AG10803 (cell line): ENCODE measurements at regions not wholly inside any gene's neighbourhood (a gene's known extent, or its start where the extent isn't known, plus 50 kb on each side); places are given as distances from the start of the nearest gene placed in this dataset.

Experiments used
- DNase-seq: peaks from one replicate; pipeline ENCODE4 v3.0.0; 2010; ENCODE audit warnings: low read depth
- H3K4me3 ChIP-seq: 2 replicates; pipeline ENCODE4 v1.5.1; 2011; ENCODE audit warnings: mild to moderate bottlenecking, low read length, control low read depth
- TF ChIP-seq, protein P1 (sequence below): conservative IDR thresholded peaks from 2 replicates; pipeline ENCODE4 v1.5.1; 2011; ENCODE audit warnings: mild to moderate bottlenecking, low read length, control low read depth, inconsistent platforms

DNA sequence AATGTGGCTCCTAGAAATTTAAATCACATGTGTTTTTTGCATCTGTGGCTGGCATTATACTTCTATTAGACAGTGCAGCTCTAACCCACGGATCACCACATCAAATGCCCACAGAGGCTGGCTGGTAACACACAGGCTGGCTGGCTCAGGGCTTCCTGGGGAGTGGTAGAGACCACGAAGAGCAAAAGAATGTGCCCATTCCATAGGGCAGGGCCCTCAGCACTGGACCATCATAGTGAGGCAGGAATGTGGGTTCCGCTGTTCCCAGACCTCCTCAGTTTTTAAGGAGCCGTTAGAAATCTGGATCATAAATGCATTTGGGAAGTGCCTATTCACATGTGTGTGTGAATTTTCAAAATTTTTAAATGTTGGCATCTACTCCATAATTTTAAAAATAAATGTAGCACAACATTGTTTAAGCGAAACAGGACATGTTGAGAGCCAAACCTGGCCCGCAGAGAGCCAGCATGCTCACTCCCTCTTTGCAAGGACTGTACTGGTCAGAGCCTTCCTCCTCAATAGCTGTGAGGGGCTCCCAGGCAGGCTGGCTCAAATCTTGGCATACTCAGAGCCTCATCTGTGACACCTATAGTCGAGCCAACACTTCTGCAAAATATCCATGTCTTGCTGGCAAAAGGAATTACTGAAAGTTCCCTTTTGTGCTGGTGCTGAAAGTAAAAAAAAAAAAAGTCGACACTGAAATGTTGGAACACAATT lies 190.5 kb downstream of the FNDC1 start:
- DNase-seq = no peak
- TF ChIP-seq, protein P1, sequence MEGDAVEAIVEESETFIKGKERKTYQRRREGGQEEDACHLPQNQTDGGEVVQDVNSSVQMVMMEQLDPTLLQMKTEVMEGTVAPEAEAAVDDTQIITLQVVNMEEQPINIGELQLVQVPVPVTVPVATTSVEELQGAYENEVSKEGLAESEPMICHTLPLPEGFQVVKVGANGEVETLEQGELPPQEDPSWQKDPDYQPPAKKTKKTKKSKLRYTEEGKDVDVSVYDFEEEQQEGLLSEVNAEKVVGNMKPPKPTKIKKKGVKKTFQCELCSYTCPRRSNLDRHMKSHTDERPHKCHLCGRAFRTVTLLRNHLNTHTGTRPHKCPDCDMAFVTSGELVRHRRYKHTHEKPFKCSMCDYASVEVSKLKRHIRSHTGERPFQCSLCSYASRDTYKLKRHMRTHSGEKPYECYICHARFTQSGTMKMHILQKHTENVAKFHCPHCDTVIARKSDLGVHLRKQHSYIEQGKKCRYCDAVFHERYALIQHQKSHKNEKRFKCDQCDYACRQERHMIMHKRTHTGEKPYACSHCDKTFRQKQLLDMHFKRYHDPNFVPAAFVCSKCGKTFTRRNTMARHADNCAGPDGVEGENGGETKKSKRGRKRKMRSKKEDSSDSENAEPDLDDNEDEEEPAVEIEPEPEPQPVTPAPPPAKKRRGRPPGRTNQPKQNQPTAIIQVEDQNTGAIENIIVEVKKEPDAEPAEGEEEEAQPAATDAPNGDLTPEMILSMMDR = no peak
- no peak overlapping the region for H3K4me3 ChIP-seq

DNA sequence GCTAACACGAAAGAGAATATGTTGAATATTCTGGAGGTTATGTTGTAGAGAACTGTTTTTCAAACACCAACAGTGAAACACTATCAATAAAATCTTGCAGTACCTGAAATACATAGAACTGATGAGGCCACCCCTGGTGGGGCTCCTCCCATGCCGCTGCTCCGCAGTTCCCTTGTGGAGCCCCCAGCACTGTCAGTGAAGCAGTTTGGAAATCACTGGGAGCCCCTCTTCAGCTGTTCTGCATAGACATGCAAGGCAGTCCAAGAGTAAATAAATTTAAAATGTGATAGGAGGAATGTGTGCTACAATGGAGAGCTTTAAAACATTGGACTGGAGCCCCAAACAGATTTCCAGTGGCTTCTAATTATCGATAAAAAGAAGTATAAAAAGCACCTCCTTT lies 189.4 kb downstream of the FNDC1 start:
- no peak overlapping the region for H3K4me3 ChIP-seq
- TF ChIP-seq, protein P1 = no peak
- no peak for DNase-seq

DNA sequence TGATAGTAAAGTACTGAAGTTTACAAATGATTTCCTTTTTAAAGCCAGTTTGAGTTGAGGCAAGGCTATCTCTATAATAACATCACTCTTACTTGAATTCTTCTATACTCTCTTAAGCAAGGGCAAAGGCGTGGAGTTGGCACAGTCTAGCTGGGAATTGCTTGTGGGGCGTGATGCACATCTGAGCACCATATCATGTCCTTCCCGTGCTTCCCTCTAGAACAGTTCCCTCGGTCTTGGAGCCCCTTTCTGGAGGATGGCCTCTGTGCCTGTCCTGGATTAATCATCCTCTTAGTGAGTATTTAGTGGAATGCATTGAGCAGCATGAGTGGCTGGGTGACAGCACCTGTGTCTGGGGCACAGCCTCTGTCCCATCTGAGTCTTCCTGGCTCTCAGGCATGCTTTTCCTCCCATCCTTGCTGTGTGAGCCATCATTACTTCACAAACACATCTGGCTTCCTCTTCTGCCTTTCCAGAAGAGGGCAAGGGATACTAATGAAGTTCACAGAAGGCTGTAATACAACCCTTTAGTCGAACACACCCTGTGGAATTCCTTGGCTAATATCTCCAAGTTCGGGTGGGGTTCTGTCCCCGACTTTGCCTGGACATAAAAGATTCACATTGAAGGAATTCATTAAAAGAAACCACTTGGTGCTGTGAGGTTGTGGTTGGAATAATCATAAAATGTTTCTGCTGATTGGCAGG lies 188.2 kb downstream of the FNDC1 start:
- TF ChIP-seq, protein P1 = no peak
- no peak for DNase-seq

GRCh38 chr6:159353193-159353592 lies 184.0 kb downstream of the FNDC1 start:
- no peak overlapping the region for H3K4me3 ChIP-seq
- TF ChIP-seq, protein P1 = no peak
- DNase-seq = no peak

More for the DNA sequence above, 188.2 kb downstream of the FNDC1 start:
- H3K4me3 ChIP-seq = no peak overlapping the region

DNA sequence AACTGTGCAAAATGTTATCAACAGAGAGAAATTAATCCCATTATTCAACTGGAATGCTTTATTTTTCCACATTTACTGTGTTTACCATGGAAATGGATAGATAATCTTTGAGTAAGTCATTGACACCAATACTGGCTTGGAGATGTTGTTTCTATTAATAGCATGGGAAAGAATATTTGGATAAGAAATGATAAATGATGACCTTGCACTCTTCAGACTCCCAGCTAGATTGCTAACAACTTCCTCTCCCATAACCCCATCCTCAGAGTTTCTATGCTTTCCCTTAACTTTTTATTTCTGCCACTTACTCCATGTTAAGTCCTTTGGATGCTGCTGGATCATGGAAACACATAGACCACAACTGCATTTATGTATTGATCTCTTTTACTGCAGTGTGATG lies 182.5 kb downstream of the FNDC1 start:
- no peak overlapping the region for H3K4me3 ChIP-seq
- DNase-seq = no peak
- TF ChIP-seq, protein P1 = no peak

- no peak for DNase-seq
- H3K4me3 ChIP-seq = no peak overlapping the region
- TF ChIP-seq, protein P1 = no peak
Observed at GRCh38 chr6:159349915-159350314, 180.7 kb downstream of the FNDC1 start.

DNA sequence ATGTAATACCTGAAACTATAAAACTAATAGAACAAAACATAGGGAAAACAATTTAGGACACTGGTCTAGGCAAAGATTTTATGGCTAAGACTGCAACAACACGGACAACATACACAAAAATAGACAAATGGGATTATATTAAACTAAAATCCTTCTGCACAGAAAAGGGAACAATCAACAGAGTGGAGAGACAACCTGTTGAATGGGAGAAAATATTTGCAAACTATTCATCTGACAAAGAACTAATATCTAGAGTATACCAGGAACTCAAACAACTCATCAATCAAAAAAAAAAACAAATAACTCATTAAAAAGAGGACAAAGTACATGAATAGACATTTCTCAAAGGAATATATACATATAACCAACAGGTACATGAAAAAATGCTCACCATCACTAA lies 174.5 kb downstream of the FNDC1 start:
- no peak for DNase-seq
- TF ChIP-seq, protein P1 = no peak
- H3K4me3 ChIP-seq = no peak overlapping the region
